NCI-H146 treated with DMSO at 0.1 percent for 48 hours (cell line): ENCODE measurements at regions not wholly inside any gene's neighbourhood (a gene's known extent, or its start where the extent isn't known, plus 50 kb on each side); places are given as distances from the start of the nearest gene placed in this dataset.
"Not testable (repeated sequence)": the region's sequence is repeated elsewhere in the genome, so short reads cannot be mapped to it uniquely, and the experiment has no call there.

Experiments used
- DNase-seq: peaks from one replicate; lab custom pipeline; 2025; ENCODE audit not compliant: unreplicated experiment; lab: John Stamatoyannopoulos, UW

GRCh38 chr3:78497021-78497420, 1270.8 kb downstream of the ROBO1 start:
- DNase-seq: peak; percentile 22

DNA sequence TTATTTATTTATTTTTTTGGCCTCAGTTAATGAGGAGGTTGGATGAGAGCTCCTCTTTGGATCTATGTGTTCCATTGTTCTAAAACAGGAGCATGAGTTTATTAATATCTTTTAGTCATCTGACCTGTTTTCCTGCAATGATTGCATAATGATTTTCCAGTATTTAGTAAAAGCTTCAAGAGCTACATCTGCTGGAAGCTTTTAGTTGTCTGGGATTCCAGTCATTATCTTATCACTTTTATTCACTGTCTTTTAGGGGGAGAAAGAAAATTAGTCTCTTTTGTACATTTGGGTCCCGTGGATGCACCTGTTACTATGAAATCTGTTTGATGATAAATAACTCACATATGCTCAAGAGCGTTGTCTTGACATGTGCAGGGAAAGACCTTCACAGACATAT, 1270.0 kb downstream of the ROBO1 start:
- DNase-seq: peak; percentile 36

- DNase-seq: no peak
These were observed 1261.7 kb downstream of the ROBO1 start for GRCh38 chr3:78506061-78506460.

GRCh38 chr3:78506581-78507195, 1261.1 kb downstream of the ROBO1 start:
- peak; percentile 6 for DNase-seq

GRCh38 chr3:78507196-78507984, 1260.4 kb downstream of the ROBO1 start:
- peak; percentile 12 for DNase-seq

DNA sequence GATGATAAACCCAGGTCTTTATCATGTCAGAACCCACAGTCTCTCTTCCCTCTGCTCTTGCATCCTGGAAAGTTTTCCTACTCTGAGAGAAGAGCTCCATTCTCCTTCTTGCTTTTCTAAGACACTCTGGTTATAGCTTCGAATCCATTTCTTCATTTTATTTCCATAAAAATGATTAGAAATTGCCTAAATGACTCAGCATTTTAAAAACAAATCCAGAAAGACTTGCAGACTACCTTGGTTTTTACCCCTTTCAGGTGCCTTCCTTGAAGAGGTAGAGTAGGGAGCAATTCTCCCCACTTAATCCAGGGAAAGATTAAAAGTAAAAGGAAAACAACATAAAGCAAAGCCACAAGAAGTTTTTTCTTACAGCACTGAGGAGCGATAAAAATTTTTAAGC, 1256.0 kb downstream of the ROBO1 start:
- DNase-seq: no peak

- not testable (repeated sequence) for DNase-seq
These were observed 1255.0 kb downstream of the ROBO1 start for GRCh38 chr3:78512786-78513185.

DNA sequence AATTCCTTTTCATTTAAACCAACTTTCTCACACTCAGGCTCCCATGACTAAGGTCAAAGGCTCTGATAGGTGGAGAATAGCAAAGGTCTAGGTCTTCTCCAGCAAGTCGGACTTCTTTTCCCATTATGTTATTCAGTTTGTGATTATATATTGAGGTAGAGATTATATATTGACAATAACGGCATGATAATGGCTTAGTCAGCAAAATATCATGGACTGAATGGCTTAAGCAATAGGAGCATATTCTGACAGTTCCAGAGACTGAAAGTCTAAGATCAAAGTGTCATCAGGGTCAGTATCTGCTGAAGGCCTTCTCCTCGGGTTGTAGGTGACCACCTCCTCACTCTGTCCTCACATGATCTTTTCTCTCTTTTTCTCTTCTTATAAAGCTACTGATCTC, 1251.4 kb downstream of the ROBO1 start:
- DNase-seq: no peak

GRCh38 chr3:78516937-78517336, 1250.9 kb downstream of the ROBO1 start:
- no peak for DNase-seq

GRCh38 chr3:78517965-78518364, 1249.8 kb downstream of the ROBO1 start:
- no peak for DNase-seq

DNA sequence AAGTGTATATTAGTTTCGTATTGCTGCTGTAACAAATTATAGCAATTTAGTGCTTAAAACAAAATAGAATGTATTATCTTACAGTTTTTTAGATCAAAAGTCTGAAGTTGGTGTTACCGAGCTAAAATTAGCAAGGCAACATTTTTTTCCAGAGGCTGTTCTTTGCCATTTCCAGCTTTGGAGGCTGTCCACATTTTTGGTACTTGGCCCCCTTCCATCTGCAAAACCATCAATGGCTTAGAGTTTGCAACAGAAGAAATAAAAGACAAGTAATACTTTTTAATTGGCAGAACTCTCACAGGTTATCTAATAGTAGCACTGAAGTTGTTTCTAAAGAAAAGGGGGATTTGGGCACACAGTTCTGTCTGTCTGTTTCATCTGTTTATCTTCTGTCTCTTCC, 1248.5 kb downstream of the ROBO1 start:
- DNase-seq: no peak

DNA sequence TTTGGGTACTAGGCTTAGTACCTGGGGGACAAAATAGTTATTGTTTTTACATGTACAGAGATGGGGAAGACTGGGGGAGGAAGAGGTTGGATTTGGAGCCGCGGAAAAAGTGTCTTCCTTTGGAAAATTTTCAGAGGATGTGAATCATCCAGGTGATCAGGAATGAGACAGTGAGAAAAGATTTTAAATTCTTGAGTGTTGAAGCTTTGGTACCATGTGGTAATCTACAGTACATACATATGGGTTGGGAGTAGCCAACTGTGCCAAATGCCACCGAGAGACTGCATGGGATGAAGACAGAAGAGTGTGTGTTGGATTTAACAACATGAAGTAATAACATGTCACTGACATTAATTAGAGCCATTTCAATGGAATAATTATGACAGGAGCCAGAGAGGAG, 1238.2 kb downstream of the ROBO1 start:
- DNase-seq: no peak

GRCh38 chr3:78540485-78540884, 1227.3 kb downstream of the ROBO1 start:
- no peak for DNase-seq

DNA sequence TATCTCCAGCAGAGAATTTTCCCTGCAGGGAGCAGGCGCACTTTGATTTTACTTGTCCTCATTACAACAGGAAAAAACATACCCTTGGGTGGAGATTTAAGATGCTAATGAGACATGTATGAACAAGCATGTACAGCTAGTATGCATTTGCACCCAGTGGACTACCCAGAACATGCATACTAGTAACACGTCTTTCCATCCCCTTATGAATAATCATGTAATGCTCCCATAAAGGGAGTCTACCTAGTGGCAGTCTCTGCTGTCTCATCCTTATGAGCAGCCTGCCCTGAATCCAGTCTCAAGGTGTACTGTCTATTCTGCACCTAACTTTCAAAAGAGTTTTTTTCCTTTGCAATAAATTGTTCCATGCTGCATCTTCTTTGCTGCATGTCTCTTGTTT, 1222.0 kb downstream of the ROBO1 start:
- no peak for DNase-seq
